DMS53 treated with DMSO at 0.1 percent for 48 hours (cell line): ENCODE measurements at regions not wholly inside any gene's neighbourhood (a gene's known extent, or its start where the extent isn't known, plus 50 kb on each side); places are given as distances from the start of the nearest gene placed in this dataset.
A peak's percentile ranks its signal among the peaks of the same experiment; 100 is the strongest.
"Not testable (repeated sequence)": the region's sequence is repeated elsewhere in the genome, so short reads cannot be mapped to it uniquely, and the experiment has no call there.

Experiments used
- DNase-seq: peaks from one replicate; lab custom pipeline; 2025; ENCODE audit not compliant: unreplicated experiment; lab: John Stamatoyannopoulos, UW

- DNase-seq = no peak
Measured at GRCh38 chr1:193914871-193915270, 728.5 kb upstream of the B3GALT2 start.

GRCh38 chr1:193909406-193910082, 723.1 kb upstream of the B3GALT2 start:
- DNase-seq = no peak

GRCh38 chr1:193905288-193906085, 719.1 kb upstream of the B3GALT2 start:
- DNase-seq = no peak

- no peak for DNase-seq
Measured at GRCh38 chr1:193891788-193892187, 705.4 kb upstream of the B3GALT2 start.

- no peak for DNase-seq
Measured at GRCh38 chr1:193890935-193891334, 704.5 kb upstream of the B3GALT2 start.

- no peak for DNase-seq
Measured at GRCh38 chr1:193884848-193885558, 698.6 kb upstream of the B3GALT2 start.

- not testable (repeated sequence) for DNase-seq
Measured at GRCh38 chr1:193877920-193878319, 691.5 kb upstream of the B3GALT2 start.

GRCh38 chr1:193868425-193868824, 682.0 kb upstream of the B3GALT2 start:
- no peak for DNase-seq

- no peak for DNase-seq
Measured at GRCh38 chr1:193856261-193856660, 669.8 kb upstream of the B3GALT2 start.

- peak; percentile 13 for DNase-seq
Measured at GRCh38 chr1:193850745-193851144, 664.3 kb upstream of the B3GALT2 start.

- no peak for DNase-seq
Measured at GRCh38 chr1:193846876-193847604, 660.6 kb upstream of the B3GALT2 start.

GRCh38 chr1:193846411-193846810, 660.0 kb upstream of the B3GALT2 start:
- DNase-seq = no peak

GRCh38 chr1:193841857-193842256, 655.4 kb upstream of the B3GALT2 start:
- DNase-seq = no peak

GRCh38 chr1:193831465-193831864, 645.1 kb upstream of the B3GALT2 start:
- DNase-seq = no peak

- no peak for DNase-seq
Measured at GRCh38 chr1:193827516-193827915, 641.1 kb upstream of the B3GALT2 start.

- no peak for DNase-seq
Measured at GRCh38 chr1:193819376-193819775, 633.0 kb upstream of the B3GALT2 start.

GRCh38 chr1:193807208-193807607, 620.8 kb upstream of the B3GALT2 start:
- no peak for DNase-seq

- DNase-seq = no peak
Measured at GRCh38 chr1:193806079-193807048, 620.0 kb upstream of the B3GALT2 start.

GRCh38 chr1:193799948-193800690, 613.7 kb upstream of the B3GALT2 start:
- no peak for DNase-seq
